MG63 (cell line): ENCODE measurements at regions not wholly inside any gene's neighbourhood (a gene's known extent, or its start where the extent isn't known, plus 50 kb on each side); places are given as distances from the start of the nearest gene placed in this dataset.

ENCODE experiments used
- DNase-seq: peaks from one replicate; pipeline ENCODE4 v3.0.0-alpha.2; 2020
- H3K27me3 ChIP-seq: fragments of 250-450 bp; sonication (Bioruptor Pico); 2 replicates; pipeline ENCODE4 v1.5.1; 2020; ENCODE audit warnings: mild to moderate bottlenecking, moderate library complexity
- H3K36me3 ChIP-seq: fragments of 250-450 bp; sonication (Bioruptor Pico); 2 replicates; pipeline ENCODE4 v1.5.1; 2020; ENCODE audit warnings: mild to moderate bottlenecking, moderate library complexity
- H3K4me3 ChIP-seq: fragments of 250-450 bp; sonication (Bioruptor Pico); 2 replicates; pipeline ENCODE4 v1.5.1; 2020; ENCODE audit warnings: mild to moderate bottlenecking, moderate library complexity
- H3K9me3 ChIP-seq: fragments of 250-450 bp; sonication (Bioruptor Pico); 2 replicates; pipeline ENCODE4 v1.5.1; 2020; ENCODE audit warnings: mild to moderate bottlenecking, moderate library complexity

DNA sequence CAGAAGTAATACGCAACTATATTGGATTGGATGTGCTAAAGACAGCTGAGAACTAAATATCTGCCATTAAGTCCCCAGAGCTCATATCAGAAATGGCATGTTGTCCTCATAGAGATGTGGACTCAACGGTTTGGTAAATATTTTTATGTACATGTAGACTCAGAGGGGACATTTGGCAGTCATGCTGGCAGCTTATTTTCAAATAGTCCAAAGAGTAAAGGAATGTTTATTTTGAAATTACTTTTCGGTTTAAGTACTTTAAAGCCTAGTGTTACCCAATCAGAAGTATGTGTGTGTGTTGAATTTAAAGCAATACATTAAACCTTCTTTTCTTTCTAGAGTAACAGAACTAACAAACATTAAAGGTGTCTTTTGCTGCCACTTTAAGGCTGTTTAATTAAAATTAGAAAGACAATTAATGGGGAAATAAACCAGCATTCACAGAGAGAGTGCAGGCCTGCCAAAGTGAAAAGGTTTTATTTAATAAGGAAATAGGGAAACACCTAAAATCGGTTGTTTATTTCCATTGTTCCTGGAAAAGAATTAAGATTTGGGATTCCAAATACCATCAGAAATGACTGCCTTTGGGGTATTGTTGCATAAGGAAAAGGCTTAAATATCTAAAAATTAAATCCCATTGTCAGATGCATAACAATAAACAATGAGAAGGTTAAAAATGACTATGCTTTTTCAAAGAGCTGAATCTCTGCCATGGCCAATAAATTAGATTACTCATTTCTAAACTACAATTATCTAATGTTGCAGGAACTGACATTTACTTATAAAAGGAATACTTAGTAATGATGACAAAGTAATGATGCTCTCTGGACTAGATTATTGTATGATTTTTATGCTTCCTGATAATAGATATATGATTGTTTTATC lies 113.4 kb upstream of the AHR start:
- Histone ChIP-seq H3K9me3 (no peaks in the 10 kb centered on the region), H3K27me3 (no peaks in the 10 kb centered on the region), H3K36me3 (no peaks in the 10 kb centered on the region), H3K4me3 (no peak overlapping the region)
- DNase-seq, result no peak

DNA sequence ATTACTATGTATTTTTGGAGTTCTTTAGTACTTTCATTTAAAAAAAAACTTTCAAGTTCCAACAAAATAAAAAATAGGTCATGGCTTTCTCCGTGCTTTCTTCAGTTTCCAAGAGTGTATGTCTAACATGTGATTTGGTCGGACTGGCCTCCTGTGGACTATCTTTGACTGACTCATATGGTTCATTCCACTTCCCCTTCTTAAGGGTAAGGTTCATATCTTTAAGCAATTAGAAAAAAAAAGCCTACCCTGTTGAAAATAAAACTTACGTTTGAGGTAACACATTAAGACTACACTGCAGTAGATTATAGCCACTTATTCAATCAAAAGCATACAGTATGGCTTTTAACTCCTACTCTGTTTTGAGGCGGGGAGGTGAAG lies 112.8 kb upstream of the AHR start:
- no peaks in the 10 kb centered on the region for H3K27me3 ChIP-seq
- H3K4me3 ChIP-seq, result no peak overlapping the region
- DNase-seq, result peak; percentile 62
- H3K36me3 ChIP-seq, result no peaks in the 10 kb centered on the region
- no peaks in the 10 kb centered on the region for H3K9me3 ChIP-seq

DNA sequence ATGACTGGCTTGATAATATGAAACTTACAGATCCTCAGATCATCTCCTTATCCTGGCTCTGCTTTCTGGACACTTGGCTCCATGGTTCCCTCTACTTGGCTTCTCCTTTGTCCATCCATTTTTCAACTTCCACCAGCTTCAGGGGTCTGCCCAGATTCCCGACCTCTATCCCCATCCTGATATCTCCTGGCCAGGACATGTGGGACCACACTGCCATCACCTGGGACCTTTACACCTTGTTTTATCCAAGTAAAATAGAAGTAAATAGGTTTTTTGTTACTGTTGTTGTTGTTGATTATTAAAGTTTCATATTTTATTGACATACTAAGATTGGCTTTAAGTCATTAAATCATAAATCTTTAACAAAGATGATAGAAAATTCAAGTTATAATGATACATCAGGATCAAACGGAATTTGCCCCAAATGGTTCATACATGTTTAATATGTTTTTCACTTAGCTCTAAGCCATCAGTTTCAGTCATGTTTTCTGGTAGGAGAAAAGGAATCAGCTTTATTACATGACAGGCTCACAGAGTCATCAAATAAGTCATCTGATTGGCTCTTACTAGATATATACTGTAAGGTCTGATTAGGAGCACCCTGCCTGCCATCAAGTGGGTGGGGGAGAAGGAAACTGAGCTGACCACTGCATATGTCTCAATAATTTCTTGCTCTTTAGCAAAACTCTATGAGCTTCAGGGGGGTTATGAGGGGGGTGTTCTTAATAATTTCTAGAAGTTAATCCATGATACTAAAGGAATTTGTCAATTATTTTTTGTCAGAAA lies 111.5 kb upstream of the AHR start:
- Histone ChIP-seq H3K36me3 (no peaks in the 10 kb centered on the region), H3K4me3 (no peak overlapping the region), H3K27me3 (no peaks in the 10 kb centered on the region), H3K9me3 (no peaks in the 10 kb centered on the region)
- no peak for DNase-seq

DNA sequence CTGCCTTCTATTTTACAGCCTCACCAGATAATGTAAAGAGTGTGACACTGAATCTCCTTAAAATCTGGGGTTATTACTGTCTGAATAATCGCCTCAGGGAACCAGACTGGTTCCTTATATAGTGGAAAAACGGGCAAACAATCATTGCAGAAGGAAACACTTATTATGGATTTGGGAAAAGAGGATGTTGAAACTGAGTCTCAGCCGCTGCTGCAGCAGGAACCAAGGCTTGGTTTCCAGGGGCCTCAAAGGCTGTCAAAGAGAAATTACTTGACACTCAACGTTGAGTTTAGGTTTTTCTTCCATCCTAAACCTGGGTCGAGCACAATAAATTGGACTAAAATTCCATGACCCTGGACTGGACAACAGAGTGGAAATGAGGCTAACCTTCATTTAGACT lies 103.8 kb upstream of the AHR start:
- H3K27me3 ChIP-seq, result no peaks in the 10 kb centered on the region
- DNase-seq, result no peak
- no peaks in the 10 kb centered on the region for H3K36me3 ChIP-seq
- H3K4me3 ChIP-seq, result no peak overlapping the region
- no peaks in the 10 kb centered on the region for H3K9me3 ChIP-seq

DNA sequence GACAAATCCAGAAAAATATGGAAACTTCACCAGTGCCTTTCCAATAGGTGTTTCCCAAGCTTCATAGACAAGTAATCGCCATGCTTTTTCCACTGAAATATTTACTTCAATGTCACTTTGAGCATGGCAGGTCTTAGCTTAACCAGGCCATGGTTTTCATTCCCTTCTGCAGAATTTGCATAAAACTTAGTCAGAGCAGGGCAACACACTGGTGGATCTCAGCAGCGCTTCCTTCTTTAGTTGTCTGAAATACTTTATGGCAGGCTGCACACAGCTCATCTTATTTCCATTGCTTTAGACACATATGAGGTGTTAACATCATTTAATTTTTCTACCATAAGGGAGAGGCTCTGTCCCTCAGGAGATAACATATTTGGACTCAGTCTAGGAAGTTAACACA lies 102.9 kb upstream of the AHR start:
- H3K36me3 ChIP-seq, result no peaks in the 10 kb centered on the region
- DNase-seq, result no peak
- H3K27me3 ChIP-seq, result no peaks in the 10 kb centered on the region

DNA sequence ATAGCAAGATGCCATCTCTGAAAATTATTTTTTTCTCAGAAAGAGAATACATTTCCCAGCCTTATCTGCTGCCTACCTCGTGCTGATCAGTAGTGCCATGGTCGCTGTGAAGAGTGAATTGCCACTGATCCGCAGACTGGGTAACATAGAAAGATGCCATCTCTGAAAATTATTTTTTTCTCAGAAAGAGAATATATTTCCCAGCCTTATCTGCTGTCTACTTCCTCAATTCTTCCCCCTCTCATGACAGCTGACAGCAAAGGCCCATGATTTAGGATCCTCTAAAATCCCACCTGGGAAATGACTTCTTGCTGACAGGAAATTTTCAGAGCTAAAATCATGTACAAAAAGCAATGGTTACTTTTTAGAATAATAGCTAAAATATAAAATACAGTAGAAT lies 92.5 kb upstream of the AHR start:
- Histone ChIP-seq H3K36me3 (no peaks in the 10 kb centered on the region), H3K9me3 (no peaks in the 10 kb centered on the region), H3K27me3 (no peaks in the 10 kb centered on the region), H3K4me3 (no peak overlapping the region)
- DNase-seq, result no peak

More for the DNA sequence above, 102.9 kb upstream of the AHR start:
- Histone ChIP-seq H3K4me3 (no peak overlapping the region), H3K9me3 (no peaks in the 10 kb centered on the region)

DNA sequence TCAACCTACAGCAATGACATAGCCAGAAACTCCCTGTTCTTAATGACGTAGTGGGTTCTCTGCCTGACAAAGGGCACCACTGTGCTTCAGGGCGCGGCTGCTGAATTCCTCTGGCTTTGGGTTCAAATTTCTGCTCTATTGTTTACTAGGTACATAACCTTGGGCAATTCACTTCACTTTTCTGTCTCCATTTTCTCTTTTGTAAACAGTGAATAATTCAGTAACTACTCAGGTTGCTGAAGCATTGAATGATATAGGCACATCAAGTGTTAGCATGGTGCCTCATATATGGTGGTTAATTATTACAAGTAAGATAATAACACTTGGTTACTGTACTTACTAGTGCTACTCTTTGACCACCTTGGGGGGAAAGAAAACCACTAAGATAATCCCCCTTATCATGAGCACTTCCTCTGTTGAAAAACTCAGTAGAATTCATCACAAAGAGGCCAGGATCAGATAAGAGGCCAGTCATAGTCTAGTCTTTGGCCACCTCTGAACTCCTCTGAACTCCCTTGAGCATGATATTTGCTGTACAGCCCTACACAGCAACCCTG lies 92.0 kb upstream of the AHR start:
- DNase-seq, result no peak
- no peak overlapping the region for H3K4me3 ChIP-seq
- H3K9me3 ChIP-seq, result no peaks in the 10 kb centered on the region
- H3K36me3 ChIP-seq, result no peaks in the 10 kb centered on the region
- no peaks in the 10 kb centered on the region for H3K27me3 ChIP-seq

DNA sequence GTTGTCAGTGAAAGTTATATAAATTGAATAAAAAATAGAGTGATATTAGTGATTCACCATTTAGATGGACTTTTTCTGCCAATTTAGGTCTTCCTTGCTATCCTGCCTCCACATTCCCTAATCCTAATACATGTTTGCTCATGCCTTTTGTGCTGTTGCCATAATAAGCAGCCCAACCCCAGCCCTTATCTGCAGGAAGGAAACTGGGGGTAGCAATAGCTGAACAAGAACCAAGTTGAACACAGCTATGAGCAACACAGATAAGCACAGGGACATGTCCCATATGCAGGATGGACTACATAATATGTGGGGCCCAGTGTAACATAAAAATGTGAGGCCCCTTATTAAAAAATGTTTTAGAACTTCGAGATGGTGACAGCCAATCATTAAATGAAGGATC lies 91.2 kb upstream of the AHR start:
- no peaks in the 10 kb centered on the region for H3K9me3 ChIP-seq
- H3K27me3 ChIP-seq, result no peaks in the 10 kb centered on the region
- DNase-seq, result no peak
- H3K36me3 ChIP-seq, result no peaks in the 10 kb centered on the region
- H3K4me3 ChIP-seq, result no peak overlapping the region

DNA sequence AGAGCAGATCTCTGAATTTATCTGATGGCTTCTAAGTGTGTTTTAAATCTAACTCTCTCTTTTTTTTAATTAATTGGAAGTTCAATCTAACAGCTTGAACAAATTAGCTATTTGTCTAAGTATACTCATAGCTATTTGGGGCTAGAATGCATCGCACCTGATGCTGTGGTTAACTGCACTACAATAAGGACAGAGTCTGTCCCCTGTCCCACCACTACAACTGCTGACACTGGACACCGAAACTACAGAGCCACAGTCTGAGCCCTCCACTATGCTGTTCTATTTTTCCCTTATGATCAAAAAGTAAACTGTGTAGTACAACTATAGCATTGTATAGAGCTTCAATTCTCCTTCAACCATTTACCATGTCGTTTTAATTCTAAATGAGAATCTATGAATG lies 89.4 kb upstream of the AHR start:
- DNase-seq, result no peak
- Histone ChIP-seq H3K27me3 (no peaks in the 10 kb centered on the region), H3K9me3 (no peaks in the 10 kb centered on the region), H3K4me3 (no peak overlapping the region), H3K36me3 (no peaks in the 10 kb centered on the region)

DNA sequence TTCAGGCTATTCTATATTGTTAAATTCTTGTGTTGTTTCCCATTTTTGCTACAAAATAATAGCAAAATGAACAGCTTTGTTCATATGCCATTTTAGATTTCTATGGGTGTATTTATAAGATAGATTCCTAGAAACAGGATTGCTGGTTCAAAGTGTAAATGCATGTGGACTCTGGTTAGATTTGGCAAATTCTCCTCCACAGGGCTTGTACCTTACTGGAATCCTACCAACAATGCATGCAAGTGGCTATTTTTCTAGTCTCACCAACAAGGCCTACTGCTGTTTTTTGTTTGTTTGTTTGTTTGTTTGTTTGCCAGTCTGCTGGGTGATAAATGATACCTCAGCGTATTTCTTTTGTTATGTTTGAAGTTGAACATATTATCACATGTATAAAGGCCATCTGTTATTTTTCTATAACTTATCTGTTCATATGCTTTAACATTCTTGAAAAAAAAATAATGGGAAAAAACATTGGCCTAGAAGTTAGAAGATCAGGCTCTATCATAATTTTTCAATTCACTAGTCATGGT lies 87.1 kb upstream of the AHR start:
- DNase-seq, result no peak
- Histone ChIP-seq H3K4me3 (no peak overlapping the region), H3K27me3 (no peaks in the 10 kb centered on the region), H3K9me3 (no peaks in the 10 kb centered on the region), H3K36me3 (no peaks in the 10 kb centered on the region)

DNA sequence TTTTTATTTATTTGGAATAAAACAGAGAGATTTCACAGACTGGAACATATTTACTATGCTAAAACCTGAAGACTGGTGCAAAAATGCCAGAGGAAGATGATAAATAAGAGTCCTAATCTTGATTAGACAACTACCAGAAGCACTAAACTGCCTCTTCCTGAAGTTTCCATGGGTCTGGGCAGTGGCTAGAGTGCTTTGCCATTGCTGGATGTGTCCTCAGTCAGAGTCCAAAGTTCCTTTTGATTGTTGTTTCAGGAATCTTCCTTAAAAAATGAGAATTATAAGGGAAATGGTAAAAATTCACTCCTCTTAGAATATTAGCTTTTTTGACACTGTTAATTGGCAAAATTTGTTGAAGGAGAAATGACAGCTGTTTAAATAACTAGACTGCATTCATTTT lies 86.3 kb upstream of the AHR start:
- no peak overlapping the region for H3K4me3 ChIP-seq
- DNase-seq, result no peak
- H3K27me3 ChIP-seq, result no peaks in the 10 kb centered on the region
- H3K9me3 ChIP-seq, result no peaks in the 10 kb centered on the region
- no peaks in the 10 kb centered on the region for H3K36me3 ChIP-seq

DNA sequence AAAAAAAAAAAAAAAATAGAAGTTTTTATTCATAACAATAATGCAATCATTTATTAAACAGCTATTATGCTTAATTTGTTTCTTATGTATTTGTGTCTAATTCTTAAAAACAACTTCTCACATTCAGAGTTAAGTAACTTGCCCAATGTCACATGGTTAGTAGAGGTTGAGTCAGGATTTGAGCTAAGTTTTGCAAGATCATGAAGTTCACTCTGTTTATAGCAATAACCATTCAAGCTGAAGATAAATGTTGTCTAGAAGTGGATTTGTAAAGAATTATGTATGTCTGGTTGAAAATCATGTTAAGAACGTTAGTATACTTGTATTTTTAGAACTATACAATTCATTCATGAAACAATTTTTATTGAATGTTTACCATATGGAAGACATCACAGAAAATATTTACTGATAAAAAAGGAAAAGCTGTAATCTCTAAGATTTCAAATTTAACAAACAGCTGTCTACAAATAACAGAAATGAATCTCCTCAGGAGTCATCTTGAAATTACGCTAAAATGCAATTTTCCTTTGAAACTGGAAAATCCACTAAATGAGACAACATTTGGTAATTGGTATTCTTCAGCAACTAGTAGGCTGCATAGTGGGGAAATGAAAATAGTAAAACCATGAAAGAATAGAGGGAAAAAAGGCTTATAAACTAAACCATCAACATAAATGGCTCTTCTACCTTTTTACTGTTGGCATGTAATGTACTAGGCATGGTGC lies 70.5 kb upstream of the AHR start:
- no peaks in the 10 kb centered on the region for H3K36me3 ChIP-seq
- no peak for DNase-seq
- no peak overlapping the region for H3K4me3 ChIP-seq
- H3K9me3 ChIP-seq, result peaks cover 5% of the 10 kb centered on the region; the same call in 1 of the 2 replicates
- H3K27me3 ChIP-seq, result no peaks in the 10 kb centered on the region

DNA sequence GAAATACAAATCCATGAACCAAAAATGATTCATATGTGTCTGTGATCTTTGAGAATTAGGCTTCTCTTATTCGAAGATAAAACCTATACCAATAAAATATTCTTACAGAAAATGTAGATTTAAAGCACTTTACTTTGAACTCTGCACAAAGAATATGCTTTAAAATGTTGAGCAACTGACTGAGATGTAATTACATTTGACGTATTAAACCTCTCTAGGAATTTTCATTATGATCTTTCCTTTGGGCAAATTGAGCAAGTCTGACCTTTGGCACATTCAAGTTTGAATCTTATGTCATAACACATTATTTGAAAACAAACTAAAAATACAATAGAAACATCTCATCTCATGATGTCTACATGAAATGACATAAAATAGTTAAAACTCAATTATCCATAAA lies 69.2 kb upstream of the AHR start:
- no peak overlapping the region for H3K4me3 ChIP-seq
- no peak for DNase-seq
- H3K36me3 ChIP-seq, result no peaks in the 10 kb centered on the region
- H3K27me3 ChIP-seq, result no peaks in the 10 kb centered on the region
- peaks cover 5% of the 10 kb centered on the region; the same call in 1 of the 2 replicates for H3K9me3 ChIP-seq

DNA sequence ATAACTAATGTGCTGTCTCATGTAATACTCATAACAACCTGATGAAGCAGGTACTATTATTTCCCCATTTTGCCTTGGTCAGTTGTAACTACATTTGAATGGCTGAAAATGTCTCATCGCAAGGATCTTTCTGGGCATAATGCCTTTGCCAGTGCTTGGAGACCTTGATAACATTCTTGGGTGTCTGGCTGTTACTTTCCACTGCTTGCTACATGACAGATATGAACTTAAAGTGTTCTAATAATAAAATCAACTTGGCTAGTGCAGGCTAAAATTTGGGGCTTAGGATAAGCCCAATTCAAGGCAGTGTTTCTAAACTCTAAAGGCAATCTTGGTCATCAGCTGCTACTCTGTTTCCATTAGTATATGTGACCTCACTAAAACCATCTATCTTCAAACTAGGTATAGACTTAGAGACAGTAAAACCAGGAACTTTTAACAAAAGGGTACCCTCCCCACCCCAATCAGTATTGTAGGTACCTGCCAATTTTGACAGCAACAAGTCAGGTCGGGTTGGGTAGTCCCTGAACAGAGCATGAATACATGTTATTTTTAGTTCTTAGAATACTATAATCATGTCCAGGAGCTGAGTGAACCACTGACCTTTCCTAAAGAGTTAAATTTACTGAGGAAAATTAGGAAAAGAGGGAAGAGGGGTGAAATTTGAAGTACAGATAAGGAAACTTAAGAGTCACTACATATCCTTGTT lies 68.2 kb upstream of the AHR start:
- Histone ChIP-seq H3K9me3 (peaks cover 5% of the 10 kb centered on the region; the same call in 1 of the 2 replicates), H3K36me3 (no peaks in the 10 kb centered on the region), H3K27me3 (no peaks in the 10 kb centered on the region), H3K4me3 (no peak overlapping the region)
- no peak for DNase-seq

DNA sequence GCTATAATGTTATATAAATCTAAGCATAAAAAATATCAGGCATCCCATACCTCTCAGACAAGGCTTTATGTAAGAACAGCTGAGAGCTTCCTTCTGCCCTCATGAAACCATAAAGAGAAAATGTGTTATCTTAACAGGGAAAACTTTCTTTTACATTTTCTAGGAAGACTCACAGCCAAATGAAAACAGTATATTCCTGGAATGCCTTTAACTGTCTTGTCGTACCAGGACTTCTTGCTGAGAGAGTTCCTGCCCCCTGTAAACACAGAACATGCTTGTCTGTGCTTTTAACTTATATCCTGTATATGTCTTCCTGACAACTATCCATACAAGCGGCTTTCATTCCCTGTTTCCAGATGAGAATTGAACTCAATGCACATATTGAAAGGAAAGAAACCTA lies 64.8 kb upstream of the AHR start:
- H3K9me3 ChIP-seq, result no peaks in the 10 kb centered on the region
- H3K4me3 ChIP-seq, result no peak overlapping the region
- H3K36me3 ChIP-seq, result no peaks in the 10 kb centered on the region
- no peak for DNase-seq
- no peaks in the 10 kb centered on the region for H3K27me3 ChIP-seq

DNA sequence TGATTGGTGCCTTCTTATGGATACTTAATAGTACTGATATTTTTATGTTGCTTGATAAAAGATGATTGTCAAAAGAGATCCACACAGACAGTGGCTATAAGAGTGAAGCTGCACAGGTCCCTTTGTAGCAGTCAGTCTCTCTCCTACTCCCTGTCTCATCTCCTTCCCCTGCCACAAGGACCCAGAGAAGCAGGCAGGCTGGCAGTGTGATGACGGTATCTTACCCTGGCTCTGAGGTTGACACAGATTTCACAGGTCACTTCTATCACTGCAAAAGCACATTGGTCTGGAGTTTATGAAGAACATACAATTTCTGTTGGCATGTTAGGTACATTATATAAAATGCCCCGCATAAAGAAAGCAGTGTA lies 64.4 kb upstream of the AHR start:
- no peaks in the 10 kb centered on the region for H3K9me3 ChIP-seq
- no peaks in the 10 kb centered on the region for H3K27me3 ChIP-seq
- peak; percentile 19 for DNase-seq
- H3K4me3 ChIP-seq, result no peak overlapping the region
- no peaks in the 10 kb centered on the region for H3K36me3 ChIP-seq
